ENCODE measurements at regions not wholly inside any gene's neighbourhood (a gene's known extent, or its start where the extent isn't known, plus 50 kb on each side); places are given as distances from the start of the nearest gene placed in this dataset.

DNA sequence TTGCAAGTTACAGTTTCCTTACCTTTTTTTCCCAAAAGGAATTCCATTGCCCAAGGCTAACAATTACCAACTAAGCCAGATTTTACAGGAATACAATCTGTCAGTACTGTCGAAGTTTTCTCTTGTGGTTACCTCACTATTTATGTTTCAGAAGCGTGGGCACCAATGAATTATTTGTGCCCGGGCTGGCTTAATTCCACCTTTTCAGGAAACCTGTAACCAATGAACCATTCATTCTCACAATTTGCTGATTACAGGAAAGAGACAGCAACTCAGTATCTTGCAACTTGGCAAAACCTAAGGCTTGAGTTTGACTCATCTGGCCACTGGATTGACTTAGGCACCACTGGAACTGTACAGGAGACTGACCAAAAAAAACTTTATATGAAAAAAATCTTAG, 485.6 kb downstream of the INHBA start:
- no peak for DNase-seq

DNA sequence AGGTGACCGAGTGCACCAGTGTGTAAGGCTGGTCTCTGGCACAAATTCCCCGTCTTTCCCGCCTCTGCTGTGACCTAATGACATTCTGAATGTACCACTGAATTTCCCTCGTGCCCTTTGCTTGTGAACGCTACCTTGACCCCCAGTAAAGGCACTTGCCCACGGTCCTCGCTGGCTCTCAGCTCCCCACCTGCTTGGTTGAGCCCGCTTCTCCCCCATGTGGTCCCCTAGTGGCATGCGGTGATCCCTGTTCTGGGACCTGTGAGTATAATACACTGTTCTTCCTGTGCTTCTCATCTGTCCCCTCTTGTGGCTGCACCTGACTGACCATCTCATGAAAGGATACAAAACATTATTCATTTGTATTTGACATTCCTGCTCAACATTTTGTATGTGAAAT, 495.7 kb downstream of the INHBA start:
- DNase-seq, result no peak

DNA sequence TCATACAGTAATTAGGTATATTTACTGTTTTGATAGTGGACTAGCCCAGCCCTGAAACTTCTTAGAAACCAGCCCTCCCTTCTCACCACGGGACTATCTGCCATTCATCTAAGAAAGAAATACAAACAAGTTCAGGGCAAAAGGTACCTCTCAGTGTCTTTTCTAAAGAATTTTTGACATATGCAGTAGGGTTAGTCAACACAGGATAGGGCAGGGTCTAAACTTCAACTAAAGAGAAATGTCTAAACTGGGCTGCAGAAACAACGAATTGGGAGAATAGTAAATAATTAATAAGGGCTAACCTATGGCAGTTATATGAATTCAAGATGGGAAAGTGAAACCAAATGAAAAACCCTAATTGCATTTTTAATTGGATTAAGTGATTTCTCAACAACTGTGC, 496.6 kb downstream of the INHBA start:
- DNase-seq, result no peak

- no peak for DNase-seq
Observed at GRCh38 chr7:41205600-41205999, 497.3 kb downstream of the INHBA start.

GRCh38 chr7:41203542-41203941, 499.3 kb downstream of the INHBA start:
- DNase-seq, result no peak

DNA sequence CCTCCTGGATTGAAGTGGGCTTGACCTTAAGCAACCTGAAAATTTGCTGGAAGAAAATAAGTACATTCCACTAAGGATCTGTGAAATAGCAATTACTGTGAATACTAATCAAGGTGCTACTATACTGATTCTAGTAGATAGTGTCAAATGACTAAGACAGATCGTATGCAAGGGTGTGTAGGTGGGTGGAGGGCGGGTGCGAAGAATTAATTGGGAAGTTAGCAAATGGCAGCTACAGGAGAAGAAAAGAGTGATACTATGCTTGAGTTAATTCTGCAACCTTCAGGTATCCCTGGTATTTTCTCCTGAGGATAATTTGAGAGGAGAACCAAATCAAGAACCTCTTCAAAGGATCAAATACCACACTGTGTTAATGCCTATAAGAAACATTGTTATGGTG, 501.9 kb downstream of the INHBA start:
- no peak for DNase-seq

GRCh38 chr7:41199136-41199535, 503.8 kb downstream of the INHBA start:
- no peak for DNase-seq

DNA sequence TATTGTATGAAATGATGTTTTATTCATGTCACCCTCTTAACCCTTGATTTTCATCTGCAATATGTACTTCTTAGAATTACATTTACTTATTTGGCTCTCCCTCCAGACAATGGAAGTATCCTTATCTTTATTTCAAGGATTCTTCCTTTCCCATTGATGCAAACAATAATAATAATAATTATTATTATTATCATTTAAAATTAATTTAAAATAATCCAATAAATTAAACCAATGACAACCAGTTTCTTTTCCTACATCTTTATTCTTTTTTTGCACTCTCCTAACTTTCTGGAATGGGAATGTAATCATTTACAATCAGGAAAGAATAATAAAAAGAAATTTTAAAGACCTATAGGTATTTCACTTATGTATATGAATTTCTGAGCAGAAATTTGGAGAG, 504.4 kb downstream of the INHBA start:
- DNase-seq, result no peak

- DNase-seq, result no peak
Observed at GRCh38 chr7:41197769-41198168, 505.1 kb downstream of the INHBA start.

- no peak for DNase-seq
Observed at GRCh38 chr7:41193738-41194282, 509.1 kb downstream of the INHBA start.

- DNase-seq, result no peak
Observed at GRCh38 chr7:41190581-41190980, 512.3 kb downstream of the INHBA start.

DNA sequence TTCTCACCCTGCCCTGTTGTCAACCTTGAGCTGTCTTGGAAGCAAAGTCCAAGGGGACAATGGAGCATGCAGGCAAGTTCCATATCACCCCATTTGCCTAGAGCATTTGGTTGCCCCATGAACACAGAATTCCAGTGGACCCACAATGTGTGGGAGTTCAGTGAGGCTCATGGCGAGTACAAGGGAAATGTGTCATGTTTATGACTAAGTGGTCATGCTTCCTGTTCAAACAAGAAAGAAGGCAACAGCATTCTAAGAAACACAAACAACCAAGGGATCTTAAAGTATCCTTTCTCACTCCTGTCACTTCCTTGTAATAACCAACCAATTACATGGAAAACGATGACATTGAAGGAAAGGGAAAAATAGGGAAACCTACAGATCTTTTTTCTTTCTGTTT, 513.0 kb downstream of the INHBA start:
- no peak for DNase-seq

DNA sequence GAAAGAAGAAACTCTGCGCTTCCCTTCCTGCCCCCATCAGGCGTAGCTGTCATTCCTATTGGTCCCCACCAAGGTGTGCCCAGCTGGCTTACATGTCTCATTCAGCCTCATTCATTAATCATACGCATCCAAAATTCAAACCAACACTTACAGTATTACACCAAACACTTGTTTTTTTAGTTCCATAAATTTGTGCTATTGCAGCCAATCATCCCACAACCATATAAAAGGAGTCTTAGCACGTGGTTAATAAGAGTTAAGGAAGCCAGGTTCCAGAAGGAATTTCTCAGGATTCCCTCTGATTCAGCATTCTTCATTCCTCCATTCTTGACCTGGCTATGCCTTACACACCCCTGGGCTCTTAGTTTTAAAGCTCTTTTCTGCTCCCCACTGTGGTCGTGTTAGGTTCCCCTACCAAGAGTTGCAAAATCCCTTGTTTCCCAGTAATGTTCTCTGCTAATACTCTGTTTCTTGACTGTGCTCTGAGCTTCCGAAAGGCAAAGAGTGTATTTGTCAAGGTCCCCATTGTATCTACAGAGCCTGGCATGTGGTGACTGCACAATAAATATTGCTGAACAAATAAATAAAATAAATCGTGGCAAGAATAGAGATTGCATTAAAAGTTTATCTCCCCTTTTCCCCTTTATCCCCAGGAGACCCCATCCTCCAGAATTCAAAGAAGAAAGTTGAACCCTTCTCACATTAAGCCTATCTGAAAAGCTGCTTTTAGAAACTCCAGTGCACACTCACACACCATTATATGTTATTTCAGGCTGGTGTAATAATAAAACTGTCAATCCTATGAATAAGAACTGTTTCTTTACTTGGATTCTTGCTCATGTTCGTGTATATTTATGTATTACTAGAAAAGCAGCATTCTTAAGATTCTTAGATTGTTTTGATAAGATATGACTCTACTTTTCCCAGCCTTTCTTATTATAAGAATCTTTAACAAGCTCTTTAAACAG, 514.4 kb downstream of the INHBA start:
- DNase-seq, result no peak

- DNase-seq, result no peak
Observed at GRCh38 chr7:41187322-41187721, 515.6 kb downstream of the INHBA start.

DNA sequence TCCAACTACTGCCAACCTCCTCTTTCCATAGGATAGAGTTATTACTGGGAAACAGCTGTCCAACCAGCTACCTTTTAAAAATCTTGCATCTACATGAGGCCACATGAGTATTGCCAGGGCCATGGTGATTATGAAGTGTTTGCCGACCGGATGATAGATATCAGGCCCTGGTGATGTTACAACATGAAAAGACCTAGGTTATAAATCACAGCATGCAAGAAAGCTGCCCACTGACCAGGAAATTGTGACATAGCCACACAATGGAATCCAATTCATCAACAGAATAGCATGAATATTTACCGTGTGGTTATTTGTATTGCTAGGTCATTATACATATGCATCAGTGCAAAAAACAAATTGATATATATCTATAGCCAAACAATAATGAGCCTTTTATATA, 517.0 kb downstream of the INHBA start:
- DNase-seq, result no peak

GRCh38 chr7:41183741-41184140, 519.1 kb downstream of the INHBA start:
- no peak for DNase-seq

DNA sequence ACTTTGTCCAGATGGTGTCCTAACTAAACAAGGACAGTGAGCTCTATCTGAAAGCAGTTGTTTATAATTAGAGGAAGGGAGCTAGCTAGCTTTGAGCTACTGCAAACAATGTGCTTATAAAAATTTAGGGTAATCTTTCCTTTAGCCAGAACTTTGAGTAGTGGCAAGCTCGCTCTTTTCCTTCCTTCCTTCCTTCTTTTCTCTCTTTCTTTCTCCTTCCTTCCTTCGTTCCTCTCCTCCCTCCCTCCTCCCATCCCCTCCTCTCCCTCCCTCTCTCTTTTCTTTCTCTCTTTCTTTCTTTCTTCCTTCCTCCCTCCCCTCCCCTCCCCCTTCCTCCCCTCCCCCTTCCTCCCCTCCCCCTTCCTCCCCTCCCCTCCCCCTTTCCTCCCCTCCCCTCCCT, 520.1 kb downstream of the INHBA start:
- DNase-seq, result no peak

GRCh38 chr7:41175435-41175834, 527.5 kb downstream of the INHBA start:
- no peak for DNase-seq

DNA sequence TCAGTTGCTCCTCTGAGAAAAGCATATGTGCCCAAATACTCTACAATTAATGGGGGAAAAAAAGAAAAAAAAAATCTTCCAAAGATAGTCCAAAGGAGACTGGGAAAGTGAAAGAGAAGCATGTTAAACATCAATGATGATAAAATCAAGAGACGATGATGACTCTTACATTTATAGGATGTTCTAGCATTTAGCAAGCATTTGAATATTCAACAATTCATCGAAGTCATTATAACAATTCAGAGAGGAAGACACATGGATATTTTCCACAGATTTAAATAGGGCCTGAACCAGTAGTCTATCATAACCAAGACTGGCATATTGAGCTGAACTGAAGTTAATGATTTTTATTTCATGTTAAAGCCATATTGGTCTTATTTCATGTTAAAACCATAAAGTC, 528.4 kb downstream of the INHBA start:
- no peak for DNase-seq

DNA sequence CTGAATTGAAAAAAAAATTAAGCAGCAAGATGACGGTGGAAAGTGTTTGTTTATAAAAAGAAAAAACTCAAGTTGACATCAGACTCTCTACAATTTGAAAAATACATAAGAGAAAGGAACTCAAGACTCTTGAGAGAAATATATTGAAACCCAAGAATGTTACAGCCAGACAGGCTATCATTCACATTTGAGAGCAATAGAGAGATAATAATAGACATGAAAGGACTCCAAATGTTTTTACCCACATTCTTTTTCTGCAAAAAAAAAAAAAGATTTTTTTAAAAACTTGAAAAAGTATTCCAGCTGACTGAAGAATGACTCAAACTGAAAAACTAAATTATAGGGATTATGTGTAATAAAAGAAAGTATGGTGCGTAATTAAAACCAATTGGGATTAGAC, 532.4 kb downstream of the INHBA start:
- DNase-seq, result no peak

GRCh38 chr7:41169317-41169716, 533.6 kb downstream of the INHBA start:
- no peak for DNase-seq

GRCh38 chr7:41167836-41168235, 535.1 kb downstream of the INHBA start:
- DNase-seq, result no peak

DNA sequence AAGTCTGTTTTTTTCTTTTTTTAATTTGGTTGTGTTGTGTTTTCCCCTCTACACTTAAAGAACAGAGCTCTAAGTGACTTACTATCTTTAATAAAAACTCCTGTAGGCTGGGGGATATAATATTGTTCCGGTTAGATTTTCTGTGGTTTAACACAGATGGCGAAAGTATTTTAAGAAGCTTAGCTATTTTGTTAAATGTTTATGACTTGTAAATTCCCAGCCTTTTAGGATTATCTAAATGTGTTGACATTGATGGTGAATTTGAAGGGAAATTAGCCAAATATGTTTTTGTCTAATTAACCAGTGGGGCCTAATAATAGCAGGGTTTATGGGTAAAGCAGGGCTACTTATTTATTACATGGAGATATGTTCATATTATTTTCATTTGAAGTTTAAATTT, 538.5 kb downstream of the INHBA start:
- DNase-seq, result no peak

- DNase-seq, result no peak
Observed at GRCh38 chr7:41163991-41164390, 538.9 kb downstream of the INHBA start.

DNA sequence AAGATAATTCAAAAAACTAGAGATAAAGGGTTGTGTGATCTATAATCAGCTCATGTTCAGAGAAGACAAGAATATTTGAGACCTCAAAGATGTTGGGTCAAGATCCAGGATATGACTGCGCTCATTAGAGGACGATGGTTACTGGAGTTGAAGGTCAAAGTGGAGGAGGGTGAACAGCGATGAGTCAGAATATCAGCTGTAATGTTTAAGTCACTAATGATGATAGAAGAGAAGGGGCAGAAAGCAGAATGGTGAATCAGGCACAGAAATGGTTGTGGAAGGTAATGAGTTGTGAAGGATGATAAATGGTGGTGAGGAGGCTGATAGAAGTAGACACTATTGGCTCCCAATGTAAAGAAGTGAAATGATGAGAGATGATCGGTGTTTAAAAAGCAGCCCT, 540.3 kb downstream of the INHBA start:
- DNase-seq, result no peak

Measured in NCI-H510A (cell line).